Smooth muscle cell (in vitro differentiated cells): ENCODE measurements at regions not wholly inside any gene's neighbourhood (a gene's known extent, or its start where the extent isn't known, plus 50 kb on each side); places are given as distances from the start of the nearest gene placed in this dataset.
A peak's percentile ranks its signal among the peaks of the same experiment; 100 is the strongest.

Experiments used
- DNase-seq: peaks from one replicate; lab custom pipeline; 2025; ENCODE audit not compliant: unreplicated experiment; lab: John Stamatoyannopoulos, UW
- H2AFZ ChIP-seq: fragments of 200-600 bp; sonication (generic); 2 replicates; pipeline ENCODE4 v1.6.0; 2016; ENCODE audit warnings: antibody characterized with exemption, low read depth, mild to moderate bottlenecking
- H3F3A ChIP-seq: fragments of 200-600 bp; sonication (generic); 2 replicates; pipeline ENCODE4 v1.6.0; 2017; ENCODE audit warnings: antibody characterized with exemption, low read depth
- H3K27ac ChIP-seq: fragments of 200-600 bp; sonication (generic); 2 replicates; pipeline ENCODE4 v1.5.1; 2016; ENCODE audit warnings: low read depth, mild to moderate bottlenecking
- H3K27me3 ChIP-seq: fragments of 200-600 bp; sonication (generic); 2 replicates; pipeline ENCODE4 v1.6.1; 2016; ENCODE audit warnings: low read depth, mild to moderate bottlenecking
- H3K36me3 ChIP-seq: fragments of 200-600 bp; sonication (generic); 2 replicates; pipeline ENCODE4 v1.5.1; 2016; ENCODE audit warnings: low read depth
- H3K4me1 ChIP-seq: fragments of 200-600 bp; sonication (generic); 2 replicates; pipeline ENCODE4 v1.5.1; 2016; ENCODE audit warnings: low read depth
- H3K4me2 ChIP-seq: fragments of 200-600 bp; sonication (generic); 2 replicates; pipeline ENCODE4 v1.6.0; 2016; ENCODE audit warnings: mild to moderate bottlenecking
- H3K4me3 ChIP-seq: fragments of 200-600 bp; sonication (generic); 2 replicates; pipeline ENCODE4 v1.5.1; 2016; ENCODE audit warnings: mild to moderate bottlenecking
- H3K79me2 ChIP-seq: fragments of 200-600 bp; sonication (generic); 2 replicates; pipeline ENCODE4 v1.6.0; 2016; ENCODE audit warnings: low read depth, mild to moderate bottlenecking
- H3K9ac ChIP-seq: fragments of 200-600 bp; sonication (generic); 2 replicates; pipeline ENCODE4 v1.6.0; 2016; ENCODE audit warnings: low read depth
- H3K9me3 ChIP-seq: fragments of 200-600 bp; sonication (generic); replicated peaks from 2 replicates; pipeline ENCODE4 v1.5.1; 2016; ENCODE audit warnings: low read depth
- H4K20me1 ChIP-seq: fragments of 200-600 bp; sonication (generic); 2 replicates; pipeline ENCODE4 v1.6.0; 2016; ENCODE audit warnings: low read depth
- CTCF ChIP-seq: fragments of 200-600 bp; sonication (generic); IDR thresholded peaks from 2 replicates; pipeline ENCODE4 v1.5.1; 2017; ENCODE audit warnings: borderline replicate concordance, mild to moderate bottlenecking, antibody characterized with exemption; ENCODE audit not compliant: insufficient read depth, poor library complexity, severe bottlenecking
- WGBS: methylation state at CpG from one replicate; pipeline ENCODE4 v1.1.7; 2016; ENCODE audit warnings: low lambda C conversion rate; 5-methylcytosine and 5-hydroxymethylcytosine counted together

GRCh38 chr12:115394496-115395220, 710.7 kb upstream of the TBX3 start:
- H2AFZ ChIP-seq = peak overlapping the region; percentile 35
- H3K4me2 ChIP-seq = no peak overlapping the region
- no peak overlapping the region for H3K4me3 ChIP-seq
- H3K9ac ChIP-seq = no peak overlapping the region
- WGBS = 63% methylated on average over 5 of the region's 5 CpGs
- no peaks in the 10 kb centered on the region for H3K9me3 ChIP-seq
- DNase-seq = no peak
- no peaks in the 10 kb centered on the region for H3K4me1 ChIP-seq
- no peak for TF ChIP-seq CTCF
- H3K27ac ChIP-seq = no peak overlapping the region
- no peaks in the 10 kb centered on the region for H3K36me3 ChIP-seq
- no peaks in the 10 kb centered on the region for H3F3A ChIP-seq
- no peaks in the 10 kb centered on the region for H3K27me3 ChIP-seq
- no peaks in the 10 kb centered on the region for H4K20me1 ChIP-seq
- H3K79me2 ChIP-seq = no peaks in the 10 kb centered on the region

DNA sequence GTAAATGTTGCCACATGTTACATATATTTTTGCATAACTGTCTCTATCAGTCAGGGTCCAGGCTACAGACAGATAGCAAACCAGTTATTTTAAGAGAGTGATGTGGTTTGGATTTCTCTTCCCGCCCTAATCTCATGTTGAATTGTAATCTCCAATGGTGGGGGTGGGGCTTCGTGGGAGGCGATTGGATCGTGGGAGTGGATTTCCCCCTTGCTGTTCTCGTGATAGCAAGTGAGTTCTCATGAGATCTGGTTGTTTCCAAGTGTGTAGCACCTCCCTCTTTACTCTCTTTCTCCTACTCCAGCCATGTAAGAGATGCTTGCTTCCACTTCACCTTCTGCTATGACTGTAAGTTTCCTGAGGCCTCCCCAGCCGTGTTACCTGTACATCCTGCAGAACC, 704.2 kb upstream of the TBX3 start:
- Histone ChIP-seq H3F3A (peaks cover 11% of the 10 kb centered on the region), H3K9me3 (no peaks in the 10 kb centered on the region), H2AFZ (peak overlapping the region; percentile 52), H3K4me1 (peaks cover 6% of the 10 kb centered on the region), H3K79me2 (no peaks in the 10 kb centered on the region), H3K4me3 (no peak overlapping the region), H3K27me3 (no peaks in the 10 kb centered on the region), H3K4me2 (peak overlapping the region; percentile 59), H3K27ac (peak overlapping the region; percentile 45), H4K20me1 (no peaks in the 10 kb centered on the region), H3K36me3 (no peaks in the 10 kb centered on the region), H3K9ac (no peak overlapping the region)
- TF ChIP-seq CTCF = no peak
- 47% methylated on average over 6 of the region's 6 CpGs for WGBS
- DNase-seq = no peak

- peaks cover 6% of the 10 kb centered on the region for H3K4me1 ChIP-seq
- no peaks in the 10 kb centered on the region for H3K36me3 ChIP-seq
- H3F3A ChIP-seq = peaks cover 11% of the 10 kb centered on the region
- TF ChIP-seq CTCF = no peak
- 41% methylated on average over 5 of the region's 5 CpGs for WGBS
- H3K27me3 ChIP-seq = no peaks in the 10 kb centered on the region
- H3K27ac ChIP-seq = peak overlapping the region; percentile 45
- H4K20me1 ChIP-seq = no peaks in the 10 kb centered on the region
- no peak for DNase-seq
- no peak overlapping the region for H3K9ac ChIP-seq
- H2AFZ ChIP-seq = peak overlapping the region; percentile 52
- no peaks in the 10 kb centered on the region for H3K9me3 ChIP-seq
- no peak overlapping the region for H3K4me3 ChIP-seq
- H3K79me2 ChIP-seq = no peaks in the 10 kb centered on the region
- H3K4me2 ChIP-seq = peak overlapping the region; percentile 59
Observed at GRCh38 chr12:115387467-115387901, 703.5 kb upstream of the TBX3 start.

- Histone ChIP-seq H3K4me3 (no peak overlapping the region), H3K36me3 (no peaks in the 10 kb centered on the region), H3F3A (peaks cover 11% of the 10 kb centered on the region), H3K9ac (no peak overlapping the region), H3K9me3 (no peaks in the 10 kb centered on the region), H3K27ac (no peak overlapping the region), H3K79me2 (no peaks in the 10 kb centered on the region), H3K4me1 (peaks cover 6% of the 10 kb centered on the region), H2AFZ (peak overlapping the region; percentile 69), H3K4me2 (no peak overlapping the region), H3K27me3 (no peaks in the 10 kb centered on the region), H4K20me1 (no peaks in the 10 kb centered on the region)
- no peak for DNase-seq
- 82% methylated on average over 6 of the region's 6 CpGs for WGBS
- TF ChIP-seq CTCF = no peak
Observed at GRCh38 chr12:115386946-115387345, 703.0 kb upstream of the TBX3 start.
